ENCODE measurements at regions not wholly inside any gene's neighbourhood (a gene's known extent, or its start where the extent isn't known, plus 50 kb on each side); places are given as distances from the start of the nearest gene placed in this dataset.

- no peaks in the 10 kb centered on the region for H4K20me1 ChIP-seq (ENCODE audit: insufficient read depth, low read length)
- BruUV-seq (replicated peaks): no TSS peak
- no peaks in the 10 kb centered on the region for H3K9me3 ChIP-seq (ENCODE audit: low read length)
- in situ Hi-C loops (cut with HindIII; ENCODE audit: extremely low pct_ligation_motif_present, low pct_unique_long_range_greater_than_20kb) (no loop called here), intact Hi-C loops (cut with micrococcal nuclease; ENCODE audit: unreplicated experiment) (loop anchor here (5.0 kb wide), 1 partner anchor 55 kb away; no protein-coding TSS in a partner anchor)
- WGBS (ENCODE audit: low lambda C conversion rate): 4% methylated on average over 4 of the region's 5 CpGs
- DNase-seq (ENCODE audit: low spot score) (peak; percentile 19), FAIRE-seq (no peak), ATAC-seq (peak; percentile 79)
- H3K4me2 ChIP-seq (ENCODE audit: low read depth, low read length): peak overlapping the region; percentile 94
- no peaks in the 10 kb centered on the region for H3K79me2 ChIP-seq (ENCODE audit: insufficient read depth, low read length)
- ChIA-PET POLR2A (no interaction called here), CTCF (ENCODE audit: low intra/inter-chr PET ratio, low total read pairs) (no interaction called here)
- H3K27ac ChIP-seq (ENCODE audit: extremely low read length, insufficient read depth, low read length): peak overlapping the region; percentile 45
- no peak overlapping the region for H2AFZ ChIP-seq (ENCODE audit: low read length)
- peaks cover 66% of the 10 kb centered on the region for H3K4me1 ChIP-seq (ENCODE audit: insufficient read depth, low read length)
- H3K27me3 ChIP-seq (ENCODE audit: control insufficient read depth in 1 of 2, insufficient read depth in 2 of 2, low read length in 2 of 2): no peaks in the 10 kb centered on the region
- peak overlapping the region; percentile 42; the same call in 1 of the 2 replicates for H3K9ac ChIP-seq (ENCODE audit: insufficient read depth, low read depth, low read length)
- H3K4me3 ChIP-seq (replicated peaks in 1 of 3; ENCODE audit: insufficient read depth in 1 of 3, low read depth in 2 of 3, low read length in 3 of 3): peak overlapping the region; percentile 12 to 63 (median 42); a peak in 4 of 6 replicates
- no peaks in the 10 kb centered on the region for H3K36me3 ChIP-seq (replicated peaks in 1 of 2; ENCODE audit: control insufficient read depth in 1 of 2, insufficient read depth in 2 of 2, low read length in 2 of 2)
- peak; percentile 41; the same call in 1 of the 2 replicates for TF ChIP-seq PPARG (CRISPR knock-in tag; conservative IDR thresholded peaks at IDR 0.05)
- TF ChIP-seq FOXA1 (IDR thresholded peaks at IDR 0.05): no peak
- peak; percentile 67 for TF ChIP-seq FOXA1 (CRISPR knock-in tag; IDR thresholded peaks at IDR 0.05)
- no peak for TF ChIP-seq MTA3 (CRISPR knock-in tag; IDR thresholded peaks at IDR 0.05)
- no peak for TF ChIP-seq ZNF761 (CRISPR knock-in tag; conservative IDR thresholded peaks at IDR 0.05)
- TF ChIP-seq ZNF570 (CRISPR knock-in tag; IDR thresholded peaks at IDR 0.05; ENCODE audit: borderline replicate concordance): no peak
- no peak for TF ChIP-seq ZNF550 (CRISPR knock-in tag; IDR thresholded peaks at IDR 0.05; ENCODE audit: borderline replicate concordance)
- TF ChIP-seq, protein P1, sequence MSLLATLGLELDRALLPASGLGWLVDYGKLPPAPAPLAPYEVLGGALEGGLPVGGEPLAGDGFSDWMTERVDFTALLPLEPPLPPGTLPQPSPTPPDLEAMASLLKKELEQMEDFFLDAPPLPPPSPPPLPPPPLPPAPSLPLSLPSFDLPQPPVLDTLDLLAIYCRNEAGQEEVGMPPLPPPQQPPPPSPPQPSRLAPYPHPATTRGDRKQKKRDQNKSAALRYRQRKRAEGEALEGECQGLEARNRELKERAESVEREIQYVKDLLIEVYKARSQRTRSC (CRISPR knock-in tag; IDR thresholded peaks at IDR 0.05; ENCODE audit: low read depth): no peak
- TF ChIP-seq ONECUT2 (CRISPR knock-in tag; IDR thresholded peaks at IDR 0.05): peak; percentile 54
- TF ChIP-seq, protein P2, sequence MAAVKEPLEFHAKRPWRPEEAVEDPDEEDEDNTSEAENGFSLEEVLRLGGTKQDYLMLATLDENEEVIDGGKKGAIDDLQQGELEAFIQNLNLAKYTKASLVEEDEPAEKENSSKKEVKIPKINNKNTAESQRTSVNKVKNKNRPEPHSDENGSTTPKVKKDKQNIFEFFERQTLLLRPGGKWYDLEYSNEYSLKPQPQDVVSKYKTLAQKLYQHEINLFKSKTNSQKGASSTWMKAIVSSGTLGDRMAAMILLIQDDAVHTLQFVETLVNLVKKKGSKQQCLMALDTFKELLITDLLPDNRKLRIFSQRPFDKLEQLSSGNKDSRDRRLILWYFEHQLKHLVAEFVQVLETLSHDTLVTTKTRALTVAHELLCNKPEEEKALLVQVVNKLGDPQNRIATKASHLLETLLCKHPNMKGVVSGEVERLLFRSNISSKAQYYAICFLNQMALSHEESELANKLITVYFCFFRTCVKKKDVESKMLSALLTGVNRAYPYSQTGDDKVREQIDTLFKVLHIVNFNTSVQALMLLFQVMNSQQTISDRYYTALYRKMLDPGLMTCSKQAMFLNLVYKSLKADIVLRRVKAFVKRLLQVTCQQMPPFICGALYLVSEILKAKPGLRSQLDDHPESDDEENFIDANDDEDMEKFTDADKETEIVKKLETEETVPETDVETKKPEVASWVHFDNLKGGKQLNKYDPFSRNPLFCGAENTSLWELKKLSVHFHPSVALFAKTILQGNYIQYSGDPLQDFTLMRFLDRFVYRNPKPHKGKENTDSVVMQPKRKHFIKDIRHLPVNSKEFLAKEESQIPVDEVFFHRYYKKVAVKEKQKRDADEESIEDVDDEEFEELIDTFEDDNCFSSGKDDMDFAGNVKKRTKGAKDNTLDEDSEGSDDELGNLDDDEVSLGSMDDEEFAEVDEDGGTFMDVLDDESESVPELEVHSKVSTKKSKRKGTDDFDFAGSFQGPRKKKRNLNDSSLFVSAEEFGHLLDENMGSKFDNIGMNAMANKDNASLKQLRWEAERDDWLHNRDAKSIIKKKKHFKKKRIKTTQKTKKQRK (IDR thresholded peaks at IDR 0.05; ENCODE audit: low read length): no peak
- peak; percentile 36; the same call in 1 of the 2 replicates for TF ChIP-seq SALL1 (CRISPR knock-in tag; IDR thresholded peaks at IDR 0.05)
- TF ChIP-seq ZFP91 (CRISPR knock-in tag; IDR thresholded peaks at IDR 0.05; ENCODE audit: borderline replicate concordance): peak; percentile 98
- TF ChIP-seq ELF1 (CRISPR knock-in tag; IDR thresholded peaks at IDR 0.05): no peak
- TF ChIP-seq GABPA (IDR thresholded peaks at IDR 0.05; ENCODE audit: low read depth, low read length): no peak
- TF ChIP-seq GABPA (CRISPR knock-in tag; IDR thresholded peaks at IDR 0.05; ENCODE audit: low read depth): no peak
- TF ChIP-seq HNRNPLL (IDR thresholded peaks at IDR 0.05; ENCODE audit: low read depth, low read length, poor library complexity, severe bottlenecking): no peak
- TF ChIP-seq, protein P3, sequence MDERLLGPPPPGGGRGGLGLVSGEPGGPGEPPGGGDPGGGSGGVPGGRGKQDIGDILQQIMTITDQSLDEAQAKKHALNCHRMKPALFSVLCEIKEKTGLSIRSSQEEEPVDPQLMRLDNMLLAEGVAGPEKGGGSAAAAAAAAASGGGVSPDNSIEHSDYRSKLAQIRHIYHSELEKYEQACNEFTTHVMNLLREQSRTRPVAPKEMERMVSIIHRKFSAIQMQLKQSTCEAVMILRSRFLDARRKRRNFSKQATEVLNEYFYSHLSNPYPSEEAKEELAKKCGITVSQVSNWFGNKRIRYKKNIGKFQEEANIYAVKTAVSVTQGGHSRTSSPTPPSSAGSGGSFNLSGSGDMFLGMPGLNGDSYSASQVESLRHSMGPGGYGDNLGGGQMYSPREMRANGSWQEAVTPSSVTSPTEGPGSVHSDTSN (CRISPR knock-in tag; IDR thresholded peaks at IDR 0.05): no peak
- 0 out of 2 replicates have a peak, but pooled peaks have one; percentile 20 for TF ChIP-seq ZMYM3 (CRISPR knock-in tag; IDR thresholded peaks at IDR 0.05)
- TF ChIP-seq ZNF121 (CRISPR knock-in tag; IDR thresholded peaks at IDR 0.05): no peak
- TF ChIP-seq FOXP1 (IDR thresholded peaks at IDR 0.05): no peak
- no peak for TF ChIP-seq FOXP1 (CRISPR knock-in tag; IDR thresholded peaks at IDR 0.05)
- TF ChIP-seq ZNF292 (CRISPR knock-in tag; IDR thresholded peaks at IDR 0.05; ENCODE audit: borderline replicate concordance, low read depth): no peak
Measured at GRCh38 chr13:31927219-31927653, 104.3 kb upstream of the FRY start.
